Neural cell (in vitro differentiated cells): ENCODE measurements at regions not wholly inside any gene's neighbourhood (a gene's known extent, or its start where the extent isn't known, plus 50 kb on each side); places are given as distances from the start of the nearest gene placed in this dataset.

ENCODE experiments used
- H2AFZ ChIP-seq: fragments of 200-600, 300-800 bp; sonication (generic), shearing (Covaris generic); 2 replicates; pipeline ENCODE4 v1.6.0; 2014; ENCODE audit warnings: low read depth, mild to moderate bottlenecking, antibody characterized with exemption, low read length, moderate library complexity
- H3F3A ChIP-seq: fragments of 200-600 bp; shearing (Covaris generic); 2 replicates; pipeline ENCODE4 v1.6.1; 2016; ENCODE audit warnings: mild to moderate bottlenecking, moderate library complexity, mixed read lengths, antibody characterized with exemption, low read length; ENCODE audit not compliant: insufficient read depth, poor library complexity, severe bottlenecking
- H3K27ac ChIP-seq: fragments of 200-600, 300-800 bp; sonication (generic), shearing (Covaris generic); 2 replicates; pipeline ENCODE4 v1.5.1; 2014; ENCODE audit warnings: mild to moderate bottlenecking, low read length, moderate library complexity
- H3K27me3 ChIP-seq: fragments of 300-800, 200-600 bp; sonication (generic), shearing (Covaris generic); 2 replicates; pipeline ENCODE4 v1.6.0; 2014; ENCODE audit warnings: mild to moderate bottlenecking, low read depth, low read length, moderate library complexity; ENCODE audit not compliant: insufficient read depth
- H3K36me3 ChIP-seq: fragments of 300-800, 200-600 bp; sonication (generic), shearing (Covaris generic); 2 replicates; pipeline ENCODE4 v1.5.1; 2014; ENCODE audit warnings: mild to moderate bottlenecking, antibody characterized with exemption, low read length, moderate library complexity; ENCODE audit not compliant: insufficient read depth
- H3K4me2 ChIP-seq: fragments of 300-800, 200-600 bp; sonication (generic), shearing (Covaris generic); 2 replicates; pipeline ENCODE4 v1.6.0; 2014; ENCODE audit warnings: mild to moderate bottlenecking, low read length
- H3K4me3 ChIP-seq: fragments of 300-800, 200-600 bp; sonication (generic), shearing (Covaris generic); 2 replicates; pipeline ENCODE4 v1.5.1; 2014; ENCODE audit warnings: mild to moderate bottlenecking, low read length, moderate library complexity
- H3K79me2 ChIP-seq: fragments of 200-600 bp; shearing (Covaris generic); replicated peaks from 2 replicates; pipeline ENCODE4 v1.6.0; 2014; ENCODE audit warnings: mild to moderate bottlenecking, low read length, moderate library complexity; ENCODE audit not compliant: insufficient read depth
- H3K9ac ChIP-seq: fragments of 300-800, 200-600 bp; sonication (generic), shearing (Covaris generic); 2 replicates; pipeline ENCODE4 v1.6.1; 2016; ENCODE audit warnings: mild to moderate bottlenecking, low read length, mixed read lengths
- H3K9me2 ChIP-seq: fragments of 200-600 bp; shearing (Covaris generic); 2 replicates; pipeline ENCODE4 v1.6.1; 2016; ENCODE audit warnings: mild to moderate bottlenecking, low read length, mixed read lengths; ENCODE audit not compliant: insufficient read depth
- H3K9me3 ChIP-seq: fragments of 200-600, 300-800 bp; sonication (generic), shearing (Covaris generic); 2 replicates; pipeline ENCODE4 v1.6.1; 2016; ENCODE audit warnings: mild to moderate bottlenecking, mixed run types, low read length, moderate library complexity, mixed read lengths
- H4K20me1 ChIP-seq: fragments of 200-600 bp; shearing (Covaris generic); 2 replicates; pipeline ENCODE4 v1.6.1; 2016; ENCODE audit warnings: mild to moderate bottlenecking, mixed run types; ENCODE audit not compliant: insufficient read depth
- CTCF ChIP-seq: fragments of 450-650 bp; IDR thresholded peaks from 2 replicates; pipeline ENCODE4 v1.5.1; 2014; ENCODE audit warnings: antibody characterized with exemption, mild to moderate bottlenecking, moderate library complexity; ENCODE audit not compliant: poor library complexity, severe bottlenecking
- EP300 ChIP-seq: fragments of 450-650 bp; conservative IDR thresholded peaks from 2 replicates; pipeline ENCODE4 v1.6.1; 2014; ENCODE audit warnings: antibody characterized with exemption, mild to moderate bottlenecking, moderate library complexity; ENCODE audit not compliant: poor library complexity, severe bottlenecking
- EZH2 ChIP-seq: fragments of 200-600, 300-800 bp; shearing (Covaris generic), sonication (generic); IDR thresholded peaks from 2 replicates; pipeline ENCODE4 v1.6.1; 2014; ENCODE audit warnings: antibody characterized with exemption, low read length, borderline replicate concordance, mild to moderate bottlenecking; ENCODE audit not compliant: insufficient read depth, poor library complexity, severe bottlenecking
- MXI1 ChIP-seq: fragments of 450-650 bp; conservative IDR thresholded peaks from 2 replicates; pipeline ENCODE4 v1.6.1; 2014; ENCODE audit warnings: antibody characterized with exemption, mild to moderate bottlenecking; ENCODE audit not compliant: poor library complexity, severe bottlenecking
- POLR2AphosphoS5 ChIP-seq: IDR thresholded peaks from 2 replicates; pipeline ENCODE4 v1.6.1; 2012
- RAD21 ChIP-seq: fragments of 450-650 bp; conservative IDR thresholded peaks from 2 replicates; pipeline ENCODE4 v1.6.1; 2014; ENCODE audit warnings: antibody characterized with exemption, mild to moderate bottlenecking, moderate library complexity
- REST ChIP-seq: IDR thresholded peaks from 2 replicates; pipeline ENCODE4 v1.6.1; 2012; ENCODE audit warnings: borderline replicate concordance
- SMC3 ChIP-seq: fragments of 450-650 bp; conservative IDR thresholded peaks from 2 replicates; pipeline ENCODE4 v1.6.1; 2014; ENCODE audit warnings: antibody characterized with exemption, mild to moderate bottlenecking, moderate library complexity; ENCODE audit not compliant: poor library complexity
- TAF1 ChIP-seq: IDR thresholded peaks from 2 replicates; pipeline ENCODE4 v1.6.1; 2012; ENCODE audit warnings: low read depth

- H3K36me3 ChIP-seq = no peaks in the 10 kb centered on the region
- H3F3A ChIP-seq = no peaks in the 10 kb centered on the region
- no peak overlapping the region for H3K4me3 ChIP-seq
- H3K9me3 ChIP-seq = no peaks in the 10 kb centered on the region
- no peaks in the 10 kb centered on the region for H4K20me1 ChIP-seq
- H3K4me2 ChIP-seq = no peak overlapping the region
- no peaks in the 10 kb centered on the region for H3K27me3 ChIP-seq
- H2AFZ ChIP-seq = no peak overlapping the region
- H3K9me2 ChIP-seq = no peaks in the 10 kb centered on the region
- TF ChIP-seq EZH2 (no peak), MXI1 (no peak), REST (no peak), EP300 (no peak), CTCF (no peak), POLR2AphosphoS5 (no peak), TAF1 (no peak), RAD21 (no peak), SMC3 (no peak)
- H3K9ac ChIP-seq = no peak overlapping the region
- no peak overlapping the region for H3K27ac ChIP-seq
- H3K79me2 ChIP-seq = no peaks in the 10 kb centered on the region
These were observed 107.7 kb downstream of the COPS8 start for GRCh38 chr2:237193436-237193835.

- Histone ChIP-seq H3K27me3 (no peaks in the 10 kb centered on the region), H2AFZ (no peak overlapping the region), H3K9me3 (no peaks in the 10 kb centered on the region), H4K20me1 (no peaks in the 10 kb centered on the region), H3K36me3 (no peaks in the 10 kb centered on the region), H3K79me2 (no peaks in the 10 kb centered on the region), H3K9ac (no peak overlapping the region), H3K9me2 (no peaks in the 10 kb centered on the region), H3K4me3 (no peak overlapping the region), H3K4me2 (no peak overlapping the region), H3F3A (no peaks in the 10 kb centered on the region), H3K27ac (no peak overlapping the region)
- TF ChIP-seq TAF1 = no peak
- TF ChIP-seq POLR2AphosphoS5 = no peak
- TF ChIP-seq REST = no peak
- no peak for TF ChIP-seq CTCF
- TF ChIP-seq EP300 = no peak
- TF ChIP-seq RAD21 = no peak
- TF ChIP-seq SMC3 = no peak
These were observed 108.4 kb downstream of the COPS8 start for GRCh38 chr2:237194081-237194480.
